Naive thymus-derived CD4-positive, alpha-beta T cell (primary cell): ENCODE measurements at regions not wholly inside any gene's neighbourhood (a gene's known extent, or its start where the extent isn't known, plus 50 kb on each side); places are given as distances from the start of the nearest gene placed in this dataset.
A peak's percentile ranks its signal among the peaks of the same experiment; 100 is the strongest.

Experiments used
- ATAC-seq: fragments of 150-1000 bp; cut with Tn5 transposase; 2 replicates; pipeline ENCODE4 v1.10.0; 2021; ENCODE audit warnings: mild to moderate bottlenecking, moderate library complexity
- CTCF ChIA-PET: fragments of 350-600 bp; sonication (Branson Sonifier 250); formaldehyde crosslinking; loops from one replicate; lab custom pipeline; 2021; ENCODE audit warnings: antibody characterized with exemption; lab: Charles Lee
- POLR2A ChIA-PET: fragments of 350-600 bp; sonication (Branson Sonifier 250); formaldehyde crosslinking; loops from one replicate; lab custom pipeline; 2021; ENCODE audit warnings: antibody characterized with exemption, inconsistent platforms; lab: Charles Lee
- DNase-seq, 9 donors: peaks; one replicate each; pipeline versions ENCODE4 v3.0.0 to v3.0.0-alpha.2; 2020 to 2022; ENCODE audit warnings: mixed read lengths in 1 of 9
- H3K27ac ChIP-seq: one replicate; pipeline ENCODE4 v1.7.0; 2013; ENCODE audit warnings: mild to moderate bottlenecking, low read depth, low read length, moderate library complexity
- H3K27me3 ChIP-seq, 2 donors: one replicate each; pipeline ENCODE4 v1.7.0; 2013; ENCODE audit warnings: low read length in 2 of 2, mild to moderate bottlenecking in 2 of 2, moderate library complexity in 2 of 2; ENCODE audit not compliant: control insufficient read depth in 2 of 2, insufficient read depth in 2 of 2
- H3K36me3 ChIP-seq, 3 experiments: 1 replicate in 2 of 3; 2 replicates in 1 of 3; pipeline ENCODE4 v1.7.0; 2013; ENCODE audit warnings: low read length in 3 of 3, mild to moderate bottlenecking in 3 of 3, moderate library complexity in 1 of 3; ENCODE audit not compliant: insufficient read depth in 3 of 3, control insufficient read depth in 2 of 3
- H3K4me1 ChIP-seq, 2 donors: one replicate each; pipeline ENCODE4 v1.7.0; 2013; ENCODE audit warnings: low read length in 2 of 2, mild to moderate bottlenecking in 2 of 2, moderate library complexity in 1 of 2; ENCODE audit not compliant: control insufficient read depth in 2 of 2, insufficient read depth in 2 of 2
- H3K4me3 ChIP-seq: 2 replicates; pipeline ENCODE4 v1.7.0; 2013; ENCODE audit warnings: mild to moderate bottlenecking, low read length
- H3K9me3 ChIP-seq, 3 experiments: 1 replicate in 2 of 3; 2 replicates in 1 of 3; pipeline ENCODE4 v1.7.0; 2013; ENCODE audit warnings: low read length in 3 of 3; ENCODE audit not compliant: control insufficient read depth in 2 of 3
- H3K27ac Mint-ChIP-seq, 9 donors: one replicate each; pipeline ENCODE4 v1.8.0; 2020 to 2022; ENCODE audit warnings: mixed read lengths in 9 of 9, mild to moderate bottlenecking in 8 of 9, moderate library complexity in 5 of 9, inconsistent platforms in 2 of 9
- H3K27me3 Mint-ChIP-seq, 5 donors: one replicate each; pipeline ENCODE4 v1.8.0; 2021 to 2022; ENCODE audit warnings: mixed read lengths in 5 of 5, mild to moderate bottlenecking in 1 of 5
- H3K36me3 Mint-ChIP-seq, 5 donors: one replicate each; pipeline ENCODE4 v1.8.0; 2020 to 2022; ENCODE audit warnings: mixed read lengths in 5 of 5, mild to moderate bottlenecking in 3 of 5, inconsistent platforms in 1 of 5
- H3K4me1 Mint-ChIP-seq, 7 donors: one replicate each; pipeline ENCODE4 v1.8.0; 2020 to 2022; ENCODE audit warnings: mixed read lengths in 7 of 7, mild to moderate bottlenecking in 3 of 7, inconsistent platforms in 1 of 7
- H3K4me3 Mint-ChIP-seq, 10 donors: one replicate each; pipeline ENCODE4 v1.8.0; 2020 to 2022; ENCODE audit warnings: mild to moderate bottlenecking in 10 of 10, mixed read lengths in 10 of 10, moderate library complexity in 6 of 10, inconsistent platforms in 2 of 10
- H3K9me3 Mint-ChIP-seq, 11 donors: one replicate each; pipeline ENCODE4 v1.8.0; 2020 to 2022; ENCODE audit warnings: mixed read lengths in 11 of 11, mild to moderate bottlenecking in 4 of 11, inconsistent platforms in 1 of 11, moderate library complexity in 1 of 11
- intact Hi-C, 2 donors: fragments of 100-400 bp; cut with micrococcal nuclease; formaldehyde crosslinking; loops; one replicate each; pipeline ENCODE4 v1.15.1; 2023

- Histone ChIP-seq H3K27me3 (no peaks in the 10 kb centered on the region), H3K9me3 (no peaks in the 10 kb centered on the region), H3K36me3 (peaks cover 0 to 20% (median 0%) of the 10 kb centered on the region in 3 experiments), H3K4me1 (peaks cover 15 to 34% of the 10 kb centered on the region in 2 donors), H3K27ac (peak overlapping the region; percentile 88), H3K4me3 (peak overlapping the region; percentile 98)
- ATAC-seq (peak; percentile 88), DNase-seq (peak; percentile 74 to 91 (median 87))
- intact Hi-C loops: loop anchor here (1.0 to 10.0 kb wide), 8 partner anchors 13 to 641 kb away; partner anchors contain the start of genes ARMC5 (in 2 of the 2), FUS (in 1 of the 2), RUSF1 (in 1 of the 2) and ZNF646 (in 1 of the 2)
- peaks cover 34 to 68% (median 62%) of the 10 kb centered on the region in 7 donors for H3K4me1 Mint-ChIP-seq
- H3K36me3 Mint-ChIP-seq: peaks cover 0 to 49% (median 34%) of the 10 kb centered on the region in 5 donors
- ChIA-PET CTCF (interaction anchor here (0.5 to 1.2 kb wide), 5 partner anchors 13 to 153 kb away, joined by 3 to 4 read pairs (median 3); no protein-coding TSS in a partner anchor), POLR2A (interaction anchor here (0.6 to 4.7 kb wide), 15 partner anchors 9 to 899 kb away, joined by 3 to 74 read pairs (median 4); partner anchors contain the start of genes ARMC5, RUSF1 and ZNF267)
- peaks cover 0 to 6% (median 0%) of the 10 kb centered on the region in 11 donors for H3K9me3 Mint-ChIP-seq
- peak overlapping the region; percentile 97 to 100 (median 98) for H3K27ac Mint-ChIP-seq
- H3K27me3 Mint-ChIP-seq: no peaks in the 10 kb centered on the region
- peak overlapping the region; percentile 78 to 100 (median 99) for H3K4me3 Mint-ChIP-seq
These were observed 160.3 kb upstream of the ZNF267 start for GRCh38 chr16:31713071-31713944.

DNA sequence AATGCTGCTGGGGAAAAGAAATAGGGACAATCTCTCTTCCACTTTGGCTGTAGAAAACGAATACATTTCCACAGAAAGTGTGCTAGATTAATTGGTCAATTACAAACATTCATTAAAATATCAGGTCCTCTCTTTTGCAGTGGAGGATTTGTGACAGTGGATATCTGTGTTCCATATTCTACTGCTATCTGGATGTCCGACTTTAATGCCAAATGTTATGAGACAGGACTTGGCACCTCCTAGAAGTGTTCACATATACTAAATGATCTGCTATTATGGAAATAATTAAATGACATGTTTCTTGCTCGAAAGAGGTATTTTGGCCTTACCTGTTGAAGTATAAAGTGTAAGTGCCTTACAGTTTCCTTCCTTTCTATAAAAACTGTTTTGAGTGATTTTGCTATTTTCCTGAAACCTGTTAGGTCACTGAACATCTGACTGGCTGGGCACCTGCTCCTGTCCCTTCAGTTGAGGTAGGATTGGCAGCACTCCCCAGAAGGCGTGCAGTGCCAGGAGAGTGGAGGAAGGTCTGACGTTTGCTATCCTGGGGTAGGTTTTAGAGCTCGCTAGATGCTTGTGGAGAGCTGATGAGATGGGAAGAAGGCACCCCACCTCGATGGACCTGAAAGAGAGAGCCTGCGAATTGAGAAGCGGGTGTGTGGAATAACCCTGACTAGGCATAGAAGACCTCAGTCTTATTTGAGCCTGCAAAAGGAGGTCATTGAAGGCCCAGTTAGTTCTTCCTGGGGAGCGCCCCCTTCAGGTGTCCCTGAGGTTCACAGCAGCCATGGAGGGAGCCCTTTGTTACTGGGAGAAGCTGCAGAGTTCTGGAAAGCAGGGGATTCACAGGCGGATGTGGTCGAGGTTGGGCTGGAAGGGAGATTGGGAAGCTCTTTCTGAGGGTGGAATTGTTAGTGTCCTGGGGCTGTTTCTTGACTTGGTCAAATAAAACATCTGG is 159.4 kb upstream of the ZNF267 start:
- H3K4me3 ChIP-seq: peak overlapping the region; percentile 98
- peaks cover 0 to 55% (median 37%) of the 10 kb centered on the region in 5 donors for H3K36me3 Mint-ChIP-seq
- H3K27ac Mint-ChIP-seq: peak overlapping the region; percentile 83 to 100 (median 98)
- H3K36me3 ChIP-seq: peaks cover 0 to 12% (median 0%) of the 10 kb centered on the region in 3 experiments
- no peaks in the 10 kb centered on the region for H3K27me3 Mint-ChIP-seq
- intact Hi-C loops: loop anchor here (1.0 to 10.0 kb wide), 9 partner anchors 14 to 642 kb away; partner anchors contain the start of genes ARMC5 (in 2 of the 2), FUS (in 1 of the 2), RUSF1 (in 1 of the 2) and ZNF646 (in 1 of the 2)
- peaks cover 0 to 7% (median 0%) of the 10 kb centered on the region in 11 donors for H3K9me3 Mint-ChIP-seq
- peak overlapping the region; percentile 78 to 100 (median 99) for H3K4me3 Mint-ChIP-seq
- no peak for DNase-seq
- H3K27ac ChIP-seq: peak overlapping the region; percentile 88
- H3K9me3 ChIP-seq: no peaks in the 10 kb centered on the region
- peaks cover 15 to 32% of the 10 kb centered on the region in 2 donors for H3K4me1 ChIP-seq
- no peaks in the 10 kb centered on the region for H3K27me3 ChIP-seq
- ChIA-PET POLR2A (interaction anchor here (0.8 to 4.7 kb wide), 6 partner anchors 8 to 534 kb away, joined by 3 to 74 read pairs (median 4); partner anchors contain the start of genes FUS and RUSF1), CTCF (interaction anchor here (1.0 kb wide), 1 partner anchor 154 kb away, joined by 3 read pairs; no protein-coding TSS in a partner anchor)
- peaks cover 34 to 66% (median 57%) of the 10 kb centered on the region in 7 donors for H3K4me1 Mint-ChIP-seq
- no peak for ATAC-seq

GRCh38 chr16:31714903-31715504 is 158.6 kb upstream of the ZNF267 start:
- Histone ChIP-seq H3K4me1 (peaks cover 15 to 32% of the 10 kb centered on the region in 2 donors), H3K27me3 (no peaks in the 10 kb centered on the region), H3K27ac (peak overlapping the region; percentile 46), H3K36me3 (peaks cover 0 to 6% (median 0%) of the 10 kb centered on the region in 3 experiments), H3K4me3 (peak overlapping the region; percentile 98), H3K9me3 (no peaks in the 10 kb centered on the region)
- Mint-ChIP-seq H3K27ac (peak overlapping the region; percentile 74 to 100 (median 98)), H3K4me1 (peaks cover 34 to 62% (median 57%) of the 10 kb centered on the region in 7 donors), H3K4me3 (peak overlapping the region; percentile 78 to 100 (median 99)), H3K9me3 (peaks cover 0 to 8% (median 0%) of the 10 kb centered on the region in 11 donors), H3K36me3 (peaks cover 0 to 61% (median 38%) of the 10 kb centered on the region in 5 donors), H3K27me3 (no peaks in the 10 kb centered on the region)
- intact Hi-C loops: loop anchor here (2.0 to 10.0 kb wide), 4 partner anchors 154 to 643 kb away; partner anchors contain the start of genes FUS (in 1 of the 2), ZNF646 (in 1 of the 2) and ZNF668 (in 1 of the 2)
- POLR2A ChIA-PET: interaction anchor here (0.8 to 4.7 kb wide), 4 partner anchors 9 to 535 kb away, joined by 3 to 74 read pairs (median 3); partner anchors contain the start of genes FUS and RUSF1
- no peak for DNase-seq
- CTCF ChIA-PET: interaction anchor here (1.0 kb wide), 1 partner anchor 153 kb away, joined by 3 read pairs; no protein-coding TSS in a partner anchor
- no peak for ATAC-seq

GRCh38 chr16:31715915-31716314 is 157.7 kb upstream of the ZNF267 start:
- Histone ChIP-seq H3K27ac (peak overlapping the region; percentile 46), H3K4me3 (no peak overlapping the region), H3K36me3 (peaks cover 0 to 6% (median 0%) of the 10 kb centered on the region in 3 experiments), H3K4me1 (peaks cover 15 to 32% of the 10 kb centered on the region in 2 donors), H3K9me3 (no peaks in the 10 kb centered on the region), H3K27me3 (no peaks in the 10 kb centered on the region)
- peaks cover 34 to 68% (median 61%) of the 10 kb centered on the region in 7 donors for H3K4me1 Mint-ChIP-seq
- ChIA-PET POLR2A (interaction anchor here (4.7 kb wide), 1 partner anchor 17 kb away, joined by 74 read pairs; no protein-coding TSS in a partner anchor), CTCF (no interaction called here)
- H3K36me3 Mint-ChIP-seq: peaks cover 0 to 68% (median 44%) of the 10 kb centered on the region in 5 donors
- peak overlapping the region in 6 of 9 donors; percentile 83 to 99 (median 96) for H3K27ac Mint-ChIP-seq
- ATAC-seq (no peak), DNase-seq (no peak)
- H3K4me3 Mint-ChIP-seq: peak overlapping the region in 5 of 10 donors; percentile 38 to 100 (median 99)
- peaks cover 0 to 14% (median 2%) of the 10 kb centered on the region in 11 donors for H3K9me3 Mint-ChIP-seq
- no peaks in the 10 kb centered on the region for H3K27me3 Mint-ChIP-seq
- intact Hi-C loops: loop anchor here (2.0 to 10.0 kb wide), 2 partner anchors 153 to 531 kb away; partner anchors contain the start of gene FUS (in 1 of the 2)

GRCh38 chr16:31718998-31719397 is 154.6 kb upstream of the ZNF267 start:
- ChIA-PET CTCF (interaction anchor here (0.6 kb wide), 1 partner anchor 139 kb away, joined by 3 read pairs; no protein-coding TSS in a partner anchor), POLR2A (no interaction called here)
- H3K4me1 ChIP-seq: peaks cover 15 to 24% of the 10 kb centered on the region in 2 donors
- H3K4me3 ChIP-seq: no peak overlapping the region
- peaks cover 6 to 86% (median 62%) of the 10 kb centered on the region in 5 donors for H3K36me3 Mint-ChIP-seq
- peaks cover 0 to 36% (median 10%) of the 10 kb centered on the region in 11 donors for H3K9me3 Mint-ChIP-seq
- H3K9me3 ChIP-seq: no peaks in the 10 kb centered on the region
- H3K36me3 ChIP-seq: peaks cover 0 to 6% (median 0%) of the 10 kb centered on the region in 3 experiments
- ATAC-seq (no peak), DNase-seq (no peak)
- H3K4me1 Mint-ChIP-seq: peaks cover 23 to 55% (median 48%) of the 10 kb centered on the region in 7 donors
- intact Hi-C loops: loop anchor here in 1 of 2 donors (10.0 kb wide), 1 partner anchor 534 kb away; the partner anchor contains the start of gene FUS
- no peak overlapping the region for H3K27ac Mint-ChIP-seq
- no peak overlapping the region for H3K27ac ChIP-seq
- H3K4me3 Mint-ChIP-seq: no peak overlapping the region
- H3K27me3 ChIP-seq: no peaks in the 10 kb centered on the region
- H3K27me3 Mint-ChIP-seq: no peaks in the 10 kb centered on the region
